ENCODE measurements at regions not wholly inside any gene's neighbourhood (a gene's known extent, or its start where the extent isn't known, plus 50 kb on each side); places are given as distances from the start of the nearest gene placed in this dataset.

- no peak overlapping the region for H3K4me3 ChIP-seq (ENCODE audit: low read depth, low read length)
- TF ChIP-seq CTCF (conservative IDR thresholded peaks at IDR 0.05; ENCODE audit: low read depth, low read length) = no peak
- no peak for DNase-seq (ENCODE audit: low read depth)
These were observed 175.9 kb downstream of the LPIN1 start for GRCh38 chr2:11922294-11922693.

- TF ChIP-seq CTCF (conservative IDR thresholded peaks at IDR 0.05; ENCODE audit: low read depth, low read length) = no peak
- H3K4me3 ChIP-seq (ENCODE audit: low read depth, low read length) = no peak overlapping the region
- DNase-seq (ENCODE audit: low read depth) = no peak
These were observed 177.5 kb downstream of the LPIN1 start for GRCh38 chr2:11923935-11924334.

GRCh38 chr2:11925295-11926066 lies 179.0 kb downstream of the LPIN1 start:
- TF ChIP-seq CTCF (conservative IDR thresholded peaks at IDR 0.05; ENCODE audit: low read depth, low read length) = no peak
- no peak overlapping the region for H3K4me3 ChIP-seq (ENCODE audit: low read depth, low read length)
- no peak for DNase-seq (ENCODE audit: low read depth)

- no peak for DNase-seq (ENCODE audit: low read depth)
- TF ChIP-seq CTCF (conservative IDR thresholded peaks at IDR 0.05; ENCODE audit: low read depth, low read length) = no peak
- no peak overlapping the region for H3K4me3 ChIP-seq (ENCODE audit: low read depth, low read length)
These were observed 183.9 kb downstream of the LPIN1 start for GRCh38 chr2:11930211-11930761.

GRCh38 chr2:11932048-11932512 lies 185.6 kb downstream of the LPIN1 start:
- TF ChIP-seq CTCF (conservative IDR thresholded peaks at IDR 0.05; ENCODE audit: low read depth, low read length) = no peak
- DNase-seq (ENCODE audit: low read depth) = no peak
- H3K4me3 ChIP-seq (ENCODE audit: low read depth, low read length) = no peak overlapping the region

GRCh38 chr2:11932962-11933361 lies 186.5 kb downstream of the LPIN1 start:
- no peak for TF ChIP-seq CTCF (conservative IDR thresholded peaks at IDR 0.05; ENCODE audit: low read depth, low read length)
- no peak for DNase-seq (ENCODE audit: low read depth)
- no peak overlapping the region for H3K4me3 ChIP-seq (ENCODE audit: low read depth, low read length)

- no peak for TF ChIP-seq CTCF (conservative IDR thresholded peaks at IDR 0.05; ENCODE audit: low read depth, low read length)
- H3K4me3 ChIP-seq (ENCODE audit: low read depth, low read length) = no peak overlapping the region
- DNase-seq (ENCODE audit: low read depth) = no peak
These were observed 187.4 kb downstream of the LPIN1 start for GRCh38 chr2:11933854-11934253.

Measured in epithelial cell of proximal tubule (primary cell).